GM23338 (cell line): ENCODE measurements at regions not wholly inside any gene's neighbourhood (a gene's known extent, or its start where the extent isn't known, plus 50 kb on each side); places are given as distances from the start of the nearest gene placed in this dataset.
"Not testable (repeated sequence)": the region's sequence is repeated elsewhere in the genome, so short reads cannot be mapped to it uniquely, and the experiment has no call there.

Source experiments
- ATAC-seq: fragments of 200-7000 bp; cut with Tn5 transposase; 3 replicates; pipeline ENCODE4 v1.9.1; 2020
- DNase-seq: peaks from one replicate; pipeline ENCODE4 v3.0.0-alpha.2; 2015; ENCODE audit warnings: low spot score
- H2AFZ ChIP-seq: fragments of 200-600 bp; sonication (generic); 2 replicates; pipeline ENCODE4 v1.8.0; 2016; ENCODE audit warnings: antibody characterized with exemption, mild to moderate bottlenecking, moderate library complexity
- H3F3A ChIP-seq: fragments of 200-600 bp; sonication (generic); replicated peaks from 2 replicates; pipeline ENCODE4 v1.8.0; 2017; ENCODE audit warnings: antibody characterized with exemption, mixed run types, low read depth
- H3K27ac ChIP-seq: fragments of 200-600 bp; sonication (generic); 2 replicates; pipeline ENCODE4 v1.6.1; 2016; ENCODE audit warnings: low read depth
- H3K27me3 ChIP-seq: fragments of 200-600 bp; sonication (generic); 2 replicates; pipeline ENCODE4 v1.8.0; 2016; ENCODE audit warnings: mild to moderate bottlenecking, mixed run types, moderate library complexity; ENCODE audit not compliant: insufficient read depth
- H3K36me3 ChIP-seq: fragments of 200-600 bp; sonication (generic); 2 replicates; pipeline ENCODE4 v1.8.0; 2016; ENCODE audit warnings: mild to moderate bottlenecking; ENCODE audit not compliant: insufficient read depth
- H3K4me1 ChIP-seq: fragments of 200-600 bp; sonication (generic); 2 replicates; pipeline ENCODE4 v1.8.0; 2016; ENCODE audit warnings: mild to moderate bottlenecking, moderate library complexity; ENCODE audit not compliant: insufficient read depth
- H3K4me2 ChIP-seq: fragments of 200-600 bp; sonication (generic); 2 replicates; pipeline ENCODE4 v1.7.1; 2017; ENCODE audit warnings: mixed run types
- H3K4me3 ChIP-seq: fragments of 200-600 bp; sonication (generic); 2 replicates; pipeline ENCODE4 v1.6.1; 2016; ENCODE audit warnings: mixed run types
- H3K79me2 ChIP-seq: fragments of 200-600 bp; sonication (generic); replicated peaks from 2 replicates; pipeline ENCODE4 v1.8.0; 2017; ENCODE audit warnings: mild to moderate bottlenecking; ENCODE audit not compliant: insufficient read depth
- H3K9me2 ChIP-seq: fragments of 200-600 bp; sonication (generic); 2 replicates; pipeline ENCODE4 v1.8.0; 2017; ENCODE audit not compliant: insufficient read depth
- H4K20me1 ChIP-seq: fragments of 200-600 bp; sonication (generic); replicated peaks from 2 replicates; pipeline ENCODE4 v1.8.0; 2017; ENCODE audit warnings: mild to moderate bottlenecking; ENCODE audit not compliant: insufficient read depth
- H3K27ac Mint-ChIP-seq: 2 replicates; pipeline ENCODE4 v1.8.0; 2020; ENCODE audit warnings: inconsistent platforms, mild to moderate bottlenecking, moderate library complexity, mixed read lengths
- H3K27me3 Mint-ChIP-seq: 3 replicates; pipeline ENCODE4 v1.8.0; 2022; ENCODE audit warnings: low read depth, mild to moderate bottlenecking, moderate library complexity, mixed read lengths, inconsistent platforms; ENCODE audit not compliant: insufficient read depth, poor library complexity
- H3K36me3 Mint-ChIP-seq: 3 replicates; pipeline ENCODE4 v1.8.0; 2021; ENCODE audit warnings: low read depth, mild to moderate bottlenecking, inconsistent platforms, moderate library complexity, mixed read lengths
- H3K4me1 Mint-ChIP-seq: 3 replicates; pipeline ENCODE4 v1.8.0; 2020; ENCODE audit warnings: mild to moderate bottlenecking, inconsistent platforms, mixed read lengths
- H3K4me3 Mint-ChIP-seq: 3 replicates; pipeline ENCODE4 v1.8.0; 2021; ENCODE audit warnings: moderate library complexity, mild to moderate bottlenecking, inconsistent platforms, mixed read lengths
- H3K9me3 Mint-ChIP-seq: 3 replicates; pipeline ENCODE4 v1.8.0; 2020; ENCODE audit warnings: moderate library complexity, mild to moderate bottlenecking, inconsistent platforms, mixed read lengths
- CREB1 ChIP-seq: fragments of 250-450 bp; sonication (Bioruptor Pico); IDR thresholded peaks from 2 replicates; pipeline ENCODE4 v1.5.0; 2020; ENCODE audit warnings: low read depth, mild to moderate bottlenecking, moderate library complexity
- ETS1 ChIP-seq: IDR thresholded peaks from 2 replicates; pipeline ENCODE4 v1.6.1; 2016; ENCODE audit warnings: antibody characterized with exemption
- EZH2phosphoT487 ChIP-seq: fragments of 200-600 bp; sonication (generic); IDR thresholded peaks from one replicate; pipeline ENCODE4 v1.8.1; 2018; ENCODE audit warnings: antibody characterized with exemption; ENCODE audit not compliant: unreplicated experiment
- JUNB ChIP-seq: IDR thresholded peaks from one replicate; pipeline ENCODE4 v1.6.1; 2016; ENCODE audit warnings: antibody characterized with exemption; ENCODE audit not compliant: unreplicated experiment
- NANOG ChIP-seq: IDR thresholded peaks from 2 replicates; pipeline ENCODE4 v1.6.1; 2016; ENCODE audit warnings: antibody characterized with exemption, borderline replicate concordance
- POLR2AphosphoS5 ChIP-seq: IDR thresholded peaks from 2 replicates; pipeline ENCODE4 v1.6.1; 2016; ENCODE audit warnings: antibody characterized with exemption, low read depth
- REST ChIP-seq: IDR thresholded peaks from one replicate; pipeline ENCODE4 v1.6.1; 2018; ENCODE audit warnings: antibody characterized with exemption; ENCODE audit not compliant: unreplicated experiment
- ZNF114 ChIP-seq: fragments of 250-450 bp; sonication (Bioruptor Pico); IDR thresholded peaks from 2 replicates; pipeline ENCODE4 v1.5.0; 2020; ENCODE audit warnings: mild to moderate bottlenecking, moderate library complexity
- ZNF331 ChIP-seq: fragments of 250-450 bp; sonication (Bioruptor Pico); IDR thresholded peaks from 2 replicates; pipeline ENCODE4 v1.5.0; 2020; ENCODE audit warnings: low read depth, mild to moderate bottlenecking, moderate library complexity
- ZNF462 ChIP-seq: fragments of 250-450 bp; sonication (Bioruptor Pico); IDR thresholded peaks from 2 replicates; pipeline ENCODE4 v1.5.0; 2020; ENCODE audit warnings: mild to moderate bottlenecking, moderate library complexity

- TF ChIP-seq REST (no peak), EZH2phosphoT487 (no peak), CREB1 (no peak), JUNB (no peak), ZNF331 (CRISPR knock-in tag) (no peak), POLR2AphosphoS5 (no peak)
These were observed 212.6 kb downstream of the MOXD1 start (continued) for GRCh38 chr6:132188556-132189264.

- H3K36me3 Mint-ChIP-seq, result no peaks in the 10 kb centered on the region
- H3K4me1 Mint-ChIP-seq, result peaks cover 4% of the 10 kb centered on the region; the same call in 2 of the 3 replicates
- H3K36me3 ChIP-seq, result no peaks in the 10 kb centered on the region
- no peaks in the 10 kb centered on the region for H3K4me1 ChIP-seq
- no peaks in the 10 kb centered on the region for H4K20me1 ChIP-seq
- H3F3A ChIP-seq, result no peaks in the 10 kb centered on the region
- H3K27me3 ChIP-seq, result no peaks in the 10 kb centered on the region
- H3K27ac Mint-ChIP-seq, result no peak overlapping the region
- ATAC-seq (no peak), DNase-seq (no peak)
- no peak overlapping the region for H2AFZ ChIP-seq
- H3K27me3 Mint-ChIP-seq, result no peaks in the 10 kb centered on the region
- no peak overlapping the region for H3K4me3 ChIP-seq
- H3K9me2 ChIP-seq, result peaks cover 2% of the 10 kb centered on the region; the same call in 1 of the 2 replicates
- H3K9me3 Mint-ChIP-seq, result no peaks in the 10 kb centered on the region
- TF ChIP-seq ZNF331 (CRISPR knock-in tag), result no peak
- no peak for TF ChIP-seq ETS1
- TF ChIP-seq ZNF114, result no peak
- no peak for TF ChIP-seq JUNB
- TF ChIP-seq ZNF462 (CRISPR knock-in tag), result no peak
- TF ChIP-seq CREB1, result no peak
- no peak for TF ChIP-seq NANOG
- TF ChIP-seq POLR2AphosphoS5, result no peak
- no peak overlapping the region for H3K27ac ChIP-seq
- no peak overlapping the region for H3K4me3 Mint-ChIP-seq
- no peak overlapping the region for H3K4me2 ChIP-seq
- H3K79me2 ChIP-seq, result no peaks in the 10 kb centered on the region
These were observed 213.5 kb downstream of the MOXD1 start for GRCh38 chr6:132187816-132188215.

DNA sequence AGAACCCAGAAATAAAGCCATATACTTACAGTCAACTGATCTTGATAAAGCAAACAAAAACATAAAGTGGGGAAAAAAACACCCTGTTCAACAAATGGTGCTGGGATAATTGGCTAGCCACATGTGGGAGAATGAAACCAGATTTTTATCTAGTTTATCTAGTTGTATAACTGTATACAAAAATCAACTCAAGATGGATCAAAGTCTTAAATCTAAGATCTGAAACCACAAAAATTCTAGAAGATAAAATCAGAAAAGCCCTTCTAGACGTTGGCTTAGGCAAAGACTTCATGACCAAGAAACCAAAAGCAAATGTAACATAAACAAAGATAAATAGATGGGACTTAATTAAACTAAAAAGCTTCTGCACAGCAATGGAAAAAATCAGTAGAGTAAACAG lies 216.3 kb downstream of the MOXD1 start:
- H3K4me1 ChIP-seq, H3K4me3 ChIP-seq, H3K4me1 Mint-ChIP-seq, H3K27ac ChIP-seq, H3K79me2 ChIP-seq, H3K4me2 ChIP-seq, H3K36me3 ChIP-seq, H3K4me3 Mint-ChIP-seq, H3F3A ChIP-seq, H3K27ac Mint-ChIP-seq, ATAC-seq, H4K20me1 ChIP-seq, H3K27me3 Mint-ChIP-seq, H3K9me2 ChIP-seq, H2AFZ ChIP-seq, H3K36me3 Mint-ChIP-seq, H3K27me3 ChIP-seq, DNase-seq: not testable (repeated sequence)
- H3K9me3 Mint-ChIP-seq, result peaks cover 13% of the 10 kb centered on the region
